Panc1 (cell line): ENCODE measurements at regions not wholly inside any gene's neighbourhood (a gene's known extent, or its start where the extent isn't known, plus 50 kb on each side); places are given as distances from the start of the nearest gene placed in this dataset.
"Not testable (repeated sequence)": the region's sequence is repeated elsewhere in the genome, so short reads cannot be mapped to it uniquely, and the experiment has no call there.

Source experiments
- ATAC-seq: fragments of 200-7000 bp; cut with Tn5 transposase; 2 replicates; pipeline ENCODE4 v1.9.1; 2020; ENCODE audit warnings: mild to moderate bottlenecking, moderate library complexity
- BruUV-seq: library from RNA; stranded (reverse); fragments of 400-500 nt; replicated peaks from 2 replicates; lab custom pipeline; 2021; lab: Mats Ljungman, UMichigan
- CTCF ChIA-PET: fragments of 300-600 bp; sonication (Branson Sonifier 250); formaldehyde crosslinking; loops from one replicate; lab custom pipeline; 2022; ENCODE audit warnings: antibody characterized with exemption; lab: Charles Lee
- POLR2A ChIA-PET: fragments of 300-600 bp; sonication (Branson Sonifier 250); formaldehyde crosslinking; loops from one replicate; lab custom pipeline; 2022; ENCODE audit warnings: antibody characterized with exemption; lab: Charles Lee
- DNase-seq: peaks from one replicate; pipeline ENCODE4 v3.0.0-alpha.2; 2010; ENCODE audit warnings: low read depth, low spot score
- H3K27ac ChIP-seq: 2 replicates; pipeline ENCODE4 v1.5.1; 2011; ENCODE audit warnings: mild to moderate bottlenecking, low read length, inconsistent platforms
- H3K27me3 ChIP-seq: fragments of 200-500 bp; sonication (Bioruptor generic); 2 replicates; pipeline ENCODE4 v1.6.0; 2014; ENCODE audit warnings: low read length, inconsistent platforms; ENCODE audit not compliant: control insufficient read depth, insufficient read depth
- H3K36me3 ChIP-seq: fragments of 200-500 bp; sonication (Bioruptor generic); 2 replicates; pipeline ENCODE4 v1.5.1; 2014; ENCODE audit warnings: inconsistent platforms, mild to moderate bottlenecking, low read length, moderate library complexity; ENCODE audit not compliant: control insufficient read depth, insufficient read depth
- H3K4me1 ChIP-seq: 2 replicates; pipeline ENCODE4 v1.5.1; 2011; ENCODE audit warnings: inconsistent platforms, mild to moderate bottlenecking, low read length, moderate library complexity; ENCODE audit not compliant: control insufficient read depth, insufficient read depth
- H3K4me3 ChIP-seq, 2 experiments: 2 replicates each; pipeline ENCODE4 v1.5.1; 2011 to 2012; ENCODE audit warnings: low read depth in 2 of 2, low read length in 2 of 2, mild to moderate bottlenecking in 2 of 2, inconsistent platforms in 1 of 2, moderate library complexity in 1 of 2
- H3K9me3 ChIP-seq: fragments of 200-500 bp; sonication (Bioruptor generic); 2 replicates; pipeline ENCODE4 v1.5.1; 2014; ENCODE audit warnings: low read depth, mild to moderate bottlenecking, inconsistent platforms, low read length, moderate library complexity; ENCODE audit not compliant: control insufficient read depth, insufficient read depth
- CTCF ChIP-seq: fragments of 450-650 bp; IDR thresholded peaks from 2 replicates; pipeline ENCODE4 v1.5.1; 2017; ENCODE audit warnings: mild to moderate bottlenecking
- POLR2AphosphoS5 ChIP-seq: IDR thresholded peaks from 2 replicates; pipeline ENCODE4 v1.6.1; 2012; ENCODE audit warnings: mild to moderate bottlenecking, low read depth, low read length, moderate library complexity
- REST ChIP-seq, 2 experiments: IDR thresholded peaks; 2 replicates each; pipeline ENCODE4 v1.6.1; 2011 to 2012; ENCODE audit warnings: low read depth in 2 of 2, control low read depth in 1 of 2, low read length in 1 of 2, mild to moderate bottlenecking in 1 of 2, moderate library complexity in 1 of 2; ENCODE audit not compliant: insufficient read depth in 1 of 2
- SIN3A ChIP-seq: IDR thresholded peaks from 2 replicates; pipeline ENCODE4 v1.6.1; 2012; ENCODE audit warnings: low read depth, mild to moderate bottlenecking, low read length, moderate library complexity, borderline replicate concordance; ENCODE audit not compliant: insufficient read depth
- TCF7L2 ChIP-seq: IDR thresholded peaks from 2 replicates; pipeline ENCODE4 v1.6.1; 2011; ENCODE audit warnings: mild to moderate bottlenecking, low read depth, low read length, inconsistent platforms
- in situ Hi-C: cut with HindIII; loops from 2 replicates; pipeline ENCODE4 v1.10.0; 2016; ENCODE audit warnings: low sequenced_read_pairs, low pct_unique_long_range_greater_than_20kb
- intact Hi-C: fragments of 100-400 bp; cut with micrococcal nuclease; formaldehyde crosslinking; loops from one replicate; pipeline ENCODE4 v1.10.0; 2022; ENCODE audit not compliant: unreplicated experiment

- Histone ChIP-seq H3K4me1 (no peaks in the 10 kb centered on the region), H3K27ac (no peak overlapping the region), H3K27me3 (no peaks in the 10 kb centered on the region), H3K4me3 (no peak overlapping the region), H3K36me3 (no peaks in the 10 kb centered on the region), H3K9me3 (no peaks in the 10 kb centered on the region)
- ChIA-PET POLR2A (no interaction called here), CTCF (no interaction called here)
- intact Hi-C loops, result no loop called here
- no TSS peak for BruUV-seq
- TF ChIP-seq REST (IDR thresholded peaks at IDR 0.05; ENCODE audit: insufficient read depth in 1 of 2, low read depth in 2 of 2, low read length in 1 of 2) (no peak), CTCF (no peak), SIN3A (no peak), TCF7L2 (no peak), POLR2AphosphoS5 (no peak)
- DNase-seq (no peak), ATAC-seq (no peak)
- in situ Hi-C loops, result no loop called here
Observed at GRCh38 chr14:48193893-48194292, 518.5 kb upstream of the MDGA2 start.

- ATAC-seq, H3K4me3 ChIP-seq, DNase-seq, H3K27ac ChIP-seq, in situ Hi-C loops, BruUV-seq, POLR2A ChIA-PET, H3K4me1 ChIP-seq, H3K27me3 ChIP-seq, H3K9me3 ChIP-seq, intact Hi-C loops, H3K36me3 ChIP-seq: not testable (repeated sequence)
- CTCF ChIA-PET, result interaction anchor here (0.7 kb wide), 1 partner anchor 158 kb away, joined by 4 read pairs; no protein-coding TSS in a partner anchor
Observed at GRCh38 chr14:48149624-48150023, 474.2 kb upstream of the MDGA2 start.

- TF ChIP-seq CTCF (no peak), TCF7L2 (no peak), POLR2AphosphoS5 (no peak), SIN3A (no peak), REST (IDR thresholded peaks at IDR 0.05; ENCODE audit: insufficient read depth in 1 of 2, low read depth in 2 of 2, low read length in 1 of 2) (no peak)
- ChIA-PET POLR2A (no interaction called here), CTCF (no interaction called here)
- Histone ChIP-seq H3K4me1 (no peaks in the 10 kb centered on the region), H3K4me3 (no peak overlapping the region), H3K27ac (no peak overlapping the region), H3K27me3 (no peaks in the 10 kb centered on the region), H3K9me3 (no peaks in the 10 kb centered on the region), H3K36me3 (no peaks in the 10 kb centered on the region; the same call in 1 of the 2 replicates)
- in situ Hi-C loops (no loop called here), intact Hi-C loops (no loop called here)
- BruUV-seq, result no TSS peak
- no peak for ATAC-seq
- no peak for DNase-seq
Observed at GRCh38 chr14:48140804-48141203, 465.4 kb upstream of the MDGA2 start.
